Retinal pigment epithelial cell (primary cell): ENCODE measurements at regions not wholly inside any gene's neighbourhood (a gene's known extent, or its start where the extent isn't known, plus 50 kb on each side); places are given as distances from the start of the nearest gene placed in this dataset.
"Not testable (repeated sequence)": the region's sequence is repeated elsewhere in the genome, so short reads cannot be mapped to it uniquely, and the experiment has no call there.

Experiments
- DNase-seq: peaks from one replicate; pipeline ENCODE4 v3.0.0-alpha.2; 2010; ENCODE audit warnings: low read depth
- H3K4me3 ChIP-seq: 2 replicates; pipeline ENCODE4 v1.5.1; 2011; ENCODE audit warnings: mild to moderate bottlenecking, low read length, control low read depth, moderate library complexity
- TF ChIP-seq, protein P1 (sequence below): conservative IDR thresholded peaks from 2 replicates; pipeline ENCODE4 v1.5.1; 2011; ENCODE audit warnings: low read depth, low read length, control low read depth, inconsistent platforms

DNA sequence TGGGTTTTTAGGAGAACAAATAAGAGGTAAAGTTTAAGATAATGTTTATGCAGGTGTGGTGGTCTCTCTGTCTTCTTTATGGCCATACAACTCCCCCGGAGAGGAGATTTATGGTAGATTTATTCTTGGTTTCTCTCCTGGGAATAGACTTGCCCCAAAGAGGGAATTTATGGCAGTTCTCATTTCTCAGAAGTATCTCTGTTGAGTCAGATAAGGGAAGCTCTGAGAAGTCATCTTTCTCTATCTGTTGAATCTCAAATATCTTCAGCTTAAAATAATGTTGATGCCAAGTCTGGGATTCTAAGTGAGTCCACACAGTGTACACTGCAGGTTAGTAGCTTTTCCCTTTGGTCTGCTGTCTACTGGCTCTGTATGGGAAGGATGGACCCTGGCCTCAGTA, 276.4 kb upstream of the PLET1 start:
- no peak for DNase-seq
- TF ChIP-seq, protein P1, sequence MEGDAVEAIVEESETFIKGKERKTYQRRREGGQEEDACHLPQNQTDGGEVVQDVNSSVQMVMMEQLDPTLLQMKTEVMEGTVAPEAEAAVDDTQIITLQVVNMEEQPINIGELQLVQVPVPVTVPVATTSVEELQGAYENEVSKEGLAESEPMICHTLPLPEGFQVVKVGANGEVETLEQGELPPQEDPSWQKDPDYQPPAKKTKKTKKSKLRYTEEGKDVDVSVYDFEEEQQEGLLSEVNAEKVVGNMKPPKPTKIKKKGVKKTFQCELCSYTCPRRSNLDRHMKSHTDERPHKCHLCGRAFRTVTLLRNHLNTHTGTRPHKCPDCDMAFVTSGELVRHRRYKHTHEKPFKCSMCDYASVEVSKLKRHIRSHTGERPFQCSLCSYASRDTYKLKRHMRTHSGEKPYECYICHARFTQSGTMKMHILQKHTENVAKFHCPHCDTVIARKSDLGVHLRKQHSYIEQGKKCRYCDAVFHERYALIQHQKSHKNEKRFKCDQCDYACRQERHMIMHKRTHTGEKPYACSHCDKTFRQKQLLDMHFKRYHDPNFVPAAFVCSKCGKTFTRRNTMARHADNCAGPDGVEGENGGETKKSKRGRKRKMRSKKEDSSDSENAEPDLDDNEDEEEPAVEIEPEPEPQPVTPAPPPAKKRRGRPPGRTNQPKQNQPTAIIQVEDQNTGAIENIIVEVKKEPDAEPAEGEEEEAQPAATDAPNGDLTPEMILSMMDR = no peak
- no peak overlapping the region for H3K4me3 ChIP-seq

DNA sequence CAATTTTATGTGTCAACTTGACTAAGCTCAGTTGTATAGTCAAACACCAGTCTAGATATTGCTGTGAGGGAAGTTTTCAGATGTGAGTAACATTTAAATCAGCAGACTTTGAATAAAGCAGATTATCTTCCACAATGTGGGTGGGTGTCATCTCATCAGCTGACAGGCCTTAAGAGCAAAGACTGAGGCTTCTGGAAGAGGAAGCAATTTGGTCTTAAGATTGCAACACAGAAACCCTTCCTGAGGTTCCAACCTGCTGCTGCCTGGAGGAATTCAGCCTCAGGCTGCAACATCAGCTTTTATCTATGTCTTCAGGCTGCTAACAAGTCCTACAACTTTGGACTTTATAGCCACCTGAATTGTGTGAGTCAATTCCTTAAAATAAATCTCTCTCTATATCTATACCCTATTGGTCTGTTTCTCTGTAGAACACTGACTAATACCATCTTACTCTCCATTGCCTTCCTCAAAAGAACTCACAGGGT, 277.2 kb upstream of the PLET1 start:
- TF ChIP-seq, protein P1 = no peak
- DNase-seq = no peak
- no peak overlapping the region for H3K4me3 ChIP-seq

DNA sequence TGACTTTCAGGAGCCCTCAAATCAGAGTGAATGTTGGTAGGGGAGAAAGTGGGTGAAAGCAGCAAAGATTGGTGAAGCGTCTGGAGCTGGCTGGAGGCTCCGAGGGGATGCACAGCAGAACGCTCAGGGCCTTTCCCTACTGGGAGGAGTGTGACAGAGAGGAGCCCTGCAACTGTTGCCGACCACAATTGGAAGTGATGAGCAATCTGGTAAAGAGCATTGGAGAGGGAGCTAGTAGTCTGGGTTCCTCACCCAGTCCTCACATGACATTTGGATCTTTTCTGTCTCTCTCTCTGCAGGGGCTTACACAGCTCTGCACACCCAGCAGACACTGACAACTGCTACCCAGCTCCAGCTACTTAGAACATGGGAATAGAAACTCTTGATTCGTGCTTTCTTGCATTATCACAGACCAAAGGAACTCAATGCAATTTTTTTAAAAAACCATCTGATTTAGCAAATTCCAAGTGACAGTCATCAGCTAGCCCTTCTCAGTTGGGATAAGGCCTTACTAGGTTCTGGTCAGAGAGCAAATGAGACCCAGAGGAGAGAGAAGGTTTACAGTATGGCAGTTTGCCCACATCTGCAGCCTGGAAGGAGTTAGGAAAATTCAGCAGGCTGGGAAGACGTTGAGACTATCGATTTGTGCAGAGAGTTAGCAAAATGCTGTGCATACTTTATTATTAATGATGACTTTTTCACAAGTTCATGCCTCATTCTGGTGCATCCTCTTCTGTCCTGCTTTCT, 278.0 kb upstream of the PLET1 start:
- DNase-seq = no peak
- TF ChIP-seq, protein P1 = no peak

DNA sequence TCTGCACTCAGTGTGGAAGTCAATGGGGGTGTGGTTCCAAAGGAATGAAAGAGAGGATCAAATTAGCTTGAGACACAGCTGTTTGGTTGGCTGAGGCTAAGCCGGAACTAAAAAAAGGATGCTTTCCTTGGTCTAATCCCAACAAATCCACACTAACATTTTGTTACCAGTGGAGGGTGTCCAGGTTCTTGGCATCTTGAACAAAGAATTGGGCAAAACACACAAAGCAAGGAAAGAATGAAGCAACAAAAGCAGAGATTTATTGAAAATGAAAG, 278.6 kb upstream of the PLET1 start:
- not testable (repeated sequence) for H3K4me3 ChIP-seq, DNase-seq

More for the DNA sequence above, 278.0 kb upstream of the PLET1 start:
- no peak overlapping the region for H3K4me3 ChIP-seq

DNA sequence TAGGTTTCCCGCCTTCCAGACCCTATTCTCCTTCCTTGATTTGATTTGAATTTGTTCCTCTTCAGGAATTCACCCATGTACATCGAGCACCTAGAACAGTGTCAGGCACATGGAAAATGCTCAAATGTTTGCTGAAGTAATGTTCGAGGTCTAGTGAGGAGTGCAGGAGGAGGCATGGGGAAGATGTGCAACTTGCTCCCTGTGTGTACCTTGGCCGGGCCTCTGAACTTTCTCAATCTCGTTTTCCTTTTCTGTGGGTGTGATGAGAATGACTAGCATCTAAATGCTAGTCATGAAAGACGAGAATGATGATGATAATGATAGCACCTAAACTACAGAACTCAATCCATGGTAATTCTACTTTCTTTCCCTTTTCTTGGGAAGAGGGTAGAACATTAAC, 279.1 kb upstream of the PLET1 start:
- no peak overlapping the region for H3K4me3 ChIP-seq
- TF ChIP-seq, protein P1 = no peak
- no peak for DNase-seq

DNA sequence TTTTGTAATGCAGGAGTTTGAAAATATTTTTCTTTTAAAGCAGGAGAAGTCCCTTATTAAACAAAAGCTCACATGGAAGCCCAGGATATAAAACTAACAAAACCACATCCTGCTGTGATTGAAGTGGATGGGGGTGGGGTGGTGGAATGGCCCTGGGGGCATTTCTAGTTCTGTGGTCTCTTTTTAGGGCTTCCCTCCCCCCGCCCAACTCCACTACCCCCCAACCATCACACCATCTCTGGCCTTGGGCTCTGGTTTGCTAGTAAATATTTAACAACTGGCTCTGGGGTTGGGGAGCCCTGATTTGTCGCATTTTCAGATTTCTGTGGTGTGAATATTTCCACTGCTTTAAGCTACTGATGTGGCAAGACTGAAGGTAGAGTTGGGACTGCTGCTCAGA, 279.6 kb upstream of the PLET1 start:
- TF ChIP-seq, protein P1 = no peak
- H3K4me3 ChIP-seq = no peak overlapping the region
- no peak for DNase-seq

DNA sequence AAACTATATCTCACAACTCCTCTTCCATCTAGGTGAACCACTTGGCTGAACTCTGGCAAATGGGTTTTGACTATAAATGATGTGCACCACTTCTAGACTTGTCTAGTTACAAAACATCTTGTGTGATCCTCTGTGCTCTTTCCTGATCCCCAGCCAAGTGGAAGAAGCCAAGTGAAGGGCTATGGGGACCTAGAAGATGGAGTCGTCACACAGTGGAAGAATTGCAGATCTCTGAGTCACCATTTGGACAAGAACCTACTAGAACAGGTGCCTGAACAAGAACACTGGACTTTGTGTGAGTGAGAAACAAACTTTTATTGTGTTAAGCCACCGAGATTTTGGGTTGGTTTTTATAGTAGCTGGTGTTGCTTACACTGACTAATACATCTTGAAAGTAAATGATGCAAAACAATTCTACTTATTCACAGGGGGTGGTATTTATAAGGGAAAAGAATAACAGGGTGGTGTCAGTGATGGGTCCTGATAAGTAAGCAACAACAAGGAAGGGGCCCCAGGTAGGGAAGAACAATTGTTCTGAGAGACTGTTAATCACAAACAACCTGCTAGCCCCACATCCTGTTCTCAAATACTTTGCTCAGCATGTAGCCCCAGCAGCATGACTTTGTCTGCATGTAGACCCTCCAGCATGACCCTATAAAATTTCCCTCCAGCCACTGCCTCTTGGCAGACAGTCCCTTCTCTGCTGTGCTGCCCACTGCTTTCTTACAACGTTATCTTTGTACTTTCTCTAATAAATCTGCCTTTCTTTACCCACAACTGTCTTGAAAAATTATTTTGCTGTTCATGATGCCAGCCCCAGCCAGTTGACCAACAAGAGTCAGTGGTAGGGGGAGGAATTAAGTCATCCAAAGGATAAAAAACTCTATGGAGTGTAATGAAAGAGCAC, 280.7 kb upstream of the PLET1 start:
- H3K4me3 ChIP-seq = no peak overlapping the region
- TF ChIP-seq, protein P1 = no peak
- DNase-seq = no peak
